Epidermal melanocyte (primary cell): ENCODE measurements at regions not wholly inside any gene's neighbourhood (a gene's known extent, or its start where the extent isn't known, plus 50 kb on each side); places are given as distances from the start of the nearest gene placed in this dataset.
"Not testable (repeated sequence)": the region's sequence is repeated elsewhere in the genome, so short reads cannot be mapped to it uniquely, and the experiment has no call there.

Experiments
- DNase-seq: peaks from one replicate; pipeline ENCODE4 v3.0.0; 2011; ENCODE audit warnings: low spot score; ENCODE audit not compliant: insufficient read length

DNA sequence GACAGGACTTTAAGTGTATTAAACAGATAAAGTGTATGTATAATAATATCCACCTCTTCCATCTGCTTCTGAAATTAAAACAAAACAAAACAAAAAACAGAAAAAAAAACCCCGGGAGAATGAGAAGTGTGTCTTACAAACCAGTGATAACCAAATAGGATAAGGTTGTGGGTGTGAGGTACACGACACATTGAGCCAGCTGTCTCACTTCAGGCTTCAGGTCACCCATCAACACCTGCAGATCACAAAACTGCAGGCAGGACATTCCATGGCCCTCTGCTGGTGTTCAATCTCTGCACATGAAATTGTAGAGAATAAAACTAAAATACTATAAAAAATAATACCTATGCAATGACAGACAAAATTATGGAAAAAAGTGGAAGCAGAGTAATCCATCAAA is 339.9 kb downstream of the SFMBT2 start:
- DNase-seq: no peak

DNA sequence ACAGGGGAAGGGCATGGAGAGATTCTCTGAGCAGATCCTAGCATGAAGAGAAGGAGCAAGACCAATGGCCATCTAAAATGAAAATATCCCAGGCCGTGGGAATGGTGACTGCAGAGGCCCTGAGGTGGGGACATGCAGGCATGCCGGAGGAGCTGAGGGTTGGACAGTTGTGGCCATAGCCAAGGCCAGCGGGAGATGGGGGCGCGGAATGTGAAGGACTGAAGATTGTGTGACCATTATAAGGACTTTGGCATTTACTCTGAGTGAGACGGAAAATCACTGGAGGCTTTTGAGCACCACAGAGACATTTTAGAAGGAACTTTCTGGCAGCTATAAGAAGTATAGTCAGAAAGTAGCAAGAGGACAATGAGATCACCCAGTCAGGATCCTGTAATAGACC is 341.1 kb downstream of the SFMBT2 start:
- DNase-seq: no peak

DNA sequence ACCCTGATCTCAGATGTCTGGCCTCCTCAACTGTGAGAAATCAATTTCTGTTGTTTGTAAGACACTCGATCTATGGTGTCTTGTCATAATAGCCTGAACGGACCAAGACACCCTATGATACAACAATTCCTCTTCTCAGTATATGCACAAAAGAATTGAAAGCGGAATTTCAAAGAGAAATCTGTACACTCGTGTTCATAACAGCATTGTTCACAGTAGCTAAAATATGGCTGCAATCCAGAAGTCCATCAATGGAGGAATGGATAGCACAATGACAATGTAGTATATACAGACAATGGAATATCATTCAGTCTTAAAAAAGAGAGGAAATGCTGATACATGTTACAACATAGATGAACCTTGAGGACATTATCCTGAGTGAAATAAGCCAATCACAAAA is 354.6 kb downstream of the SFMBT2 start:
- no peak for DNase-seq

DNA sequence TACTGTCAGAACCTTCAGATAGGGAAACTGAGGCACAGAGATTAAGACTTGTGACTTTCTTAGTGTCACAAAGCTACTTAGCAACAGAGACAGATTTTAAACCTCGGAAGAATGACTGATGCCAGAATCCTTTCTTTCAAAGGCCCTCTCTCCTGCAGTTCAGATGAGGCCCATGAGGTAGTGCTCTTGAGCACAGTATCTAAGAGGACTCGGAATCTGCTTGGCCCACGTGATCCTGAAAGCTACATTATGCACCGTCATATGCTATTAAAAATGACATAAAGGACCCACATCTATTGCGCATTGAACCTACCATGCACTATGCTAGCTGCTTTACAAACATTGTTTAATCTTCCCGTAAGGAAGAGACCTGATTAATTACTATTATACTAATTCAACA is 355.9 kb downstream of the SFMBT2 start:
- no peak for DNase-seq

DNA sequence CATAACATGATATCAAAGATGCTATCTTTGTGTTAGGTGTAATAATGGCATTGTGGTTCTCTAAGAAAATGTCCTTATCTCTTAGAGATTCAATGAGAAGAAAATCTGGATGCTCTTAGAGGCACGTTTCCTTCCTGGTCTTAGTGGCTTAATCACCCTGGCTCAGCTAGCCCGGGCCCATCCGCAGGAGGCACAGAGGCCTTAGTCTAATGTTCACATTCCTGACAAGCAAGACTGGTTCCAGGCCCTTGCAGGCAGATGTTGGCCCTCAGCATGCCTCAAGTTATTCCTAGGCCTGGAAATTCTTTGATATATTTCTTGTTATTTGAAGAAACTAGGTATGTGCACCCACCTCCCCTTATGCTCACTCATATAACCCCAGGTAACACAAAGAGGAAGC is 357.6 kb downstream of the SFMBT2 start:
- no peak for DNase-seq

DNA sequence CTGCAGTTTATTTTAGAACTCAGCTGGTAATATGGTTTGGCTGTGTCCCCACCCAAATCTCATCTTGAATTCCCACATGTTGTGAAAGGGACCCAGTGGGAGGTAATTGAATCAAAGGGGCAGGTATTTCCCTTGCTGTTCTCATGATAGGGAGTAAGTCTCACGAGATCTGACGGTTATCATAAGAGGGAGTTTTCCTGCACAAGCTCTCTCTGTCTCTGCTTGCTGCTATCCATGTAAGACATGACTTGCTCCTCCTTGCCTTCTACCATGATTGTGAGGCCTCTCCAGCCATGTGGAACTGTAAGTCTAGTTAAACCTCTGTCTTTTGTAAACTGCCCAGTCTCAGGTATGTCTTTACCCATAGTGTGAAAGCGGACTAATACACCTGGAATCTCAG is 360.8 kb downstream of the SFMBT2 start:
- DNase-seq: not testable (repeated sequence)

DNA sequence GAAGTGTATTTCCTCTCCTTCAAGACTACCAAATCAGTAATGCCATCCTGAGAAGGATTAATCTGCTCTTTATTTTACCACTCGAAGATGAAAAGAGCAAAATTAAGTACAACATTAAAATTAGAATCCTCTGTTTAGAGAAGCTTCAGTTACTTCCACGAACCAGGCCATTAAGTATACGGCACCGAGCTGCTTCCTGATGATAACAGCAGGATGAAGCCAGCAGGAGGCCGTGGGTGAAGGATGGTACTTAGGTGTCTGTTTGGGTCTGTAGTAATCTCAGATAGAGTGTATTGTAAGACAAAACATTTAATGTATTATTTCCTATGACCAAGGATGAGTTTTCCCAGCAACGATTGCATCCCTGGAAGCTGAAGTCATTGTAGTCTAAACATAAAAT is 362.8 kb downstream of the SFMBT2 start:
- no peak for DNase-seq

DNA sequence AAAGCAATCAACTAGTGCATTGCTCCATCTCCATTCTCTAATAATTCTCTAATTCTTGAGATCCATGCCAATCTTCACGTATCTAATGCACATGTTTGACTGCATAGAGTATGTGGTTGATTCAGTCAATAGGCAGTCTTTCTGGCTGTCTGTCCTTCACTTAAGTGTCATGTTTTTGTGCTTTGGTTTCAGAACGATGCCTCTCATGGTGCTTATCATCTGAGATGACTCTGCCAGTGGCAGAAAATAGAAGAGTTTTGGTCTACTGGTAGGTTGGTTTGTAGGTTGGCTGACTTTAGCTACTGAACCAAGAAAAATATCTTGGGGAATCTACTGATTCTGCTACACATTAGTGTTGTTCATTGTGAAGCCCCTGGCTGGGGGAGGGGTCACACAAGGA is 364.2 kb downstream of the SFMBT2 start:
- no peak for DNase-seq

DNA sequence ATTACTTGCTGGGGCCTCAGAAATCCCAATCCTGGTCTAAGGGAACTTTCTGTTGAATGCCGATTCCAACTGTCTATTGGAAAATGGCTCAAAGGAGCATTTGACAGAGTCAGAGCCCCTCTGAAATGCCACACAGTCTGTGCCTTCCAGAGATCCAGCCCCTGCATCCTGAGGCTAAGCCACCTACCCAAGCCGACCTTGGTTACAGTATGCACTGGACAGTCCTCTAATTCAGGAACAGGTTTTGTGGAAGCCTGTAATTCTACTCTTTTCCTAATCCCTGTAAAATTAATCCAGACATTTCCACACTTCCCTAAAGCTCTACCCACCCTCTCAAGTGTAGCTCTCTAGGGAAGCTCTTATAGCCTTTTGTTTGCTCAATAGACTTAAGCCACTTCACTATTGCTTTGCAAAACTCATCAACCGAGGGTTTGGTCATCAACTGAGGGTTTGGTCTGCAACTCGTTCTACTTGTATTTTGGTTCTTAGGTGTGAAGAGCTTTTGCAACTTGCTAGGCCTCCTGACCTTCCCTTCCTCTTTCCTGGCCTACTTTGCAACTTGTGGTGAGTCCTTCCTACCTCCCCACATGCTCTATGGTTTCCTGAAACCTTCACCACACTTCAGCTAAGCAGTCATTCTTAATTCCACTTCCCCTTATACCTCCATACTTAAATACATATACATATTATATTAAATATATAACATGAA is 364.8 kb downstream of the SFMBT2 start:
- DNase-seq: no peak

DNA sequence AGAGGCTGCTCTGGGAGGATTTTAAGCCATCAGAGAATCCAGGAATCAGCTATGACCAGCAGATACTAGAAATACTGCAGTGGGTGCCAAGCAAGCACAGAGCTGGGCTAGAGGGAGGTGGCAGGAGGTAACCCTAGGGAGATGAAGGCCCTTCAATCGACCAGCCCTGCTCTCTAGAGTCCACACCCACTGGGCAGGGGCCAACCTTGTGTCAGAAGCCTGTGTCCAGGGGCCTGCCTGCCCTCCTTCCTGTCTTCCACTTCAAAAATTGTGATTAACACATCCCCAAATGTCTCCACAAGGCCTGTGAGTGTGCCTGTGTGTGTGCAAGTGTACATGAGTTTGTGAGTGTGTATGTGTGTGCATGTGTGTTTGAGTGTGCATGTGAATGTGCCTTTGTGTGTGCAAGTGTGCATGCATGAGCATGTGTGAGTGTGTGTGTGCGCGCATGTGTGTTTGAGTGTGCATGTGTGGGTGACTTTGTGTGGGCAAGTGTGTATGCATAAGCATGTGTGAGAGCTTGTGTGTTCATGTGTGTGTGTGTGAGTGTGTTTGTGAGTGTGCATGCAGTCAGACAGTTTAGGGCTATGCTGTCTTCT is 367.7 kb downstream of the SFMBT2 start:
- DNase-seq: no peak

DNA sequence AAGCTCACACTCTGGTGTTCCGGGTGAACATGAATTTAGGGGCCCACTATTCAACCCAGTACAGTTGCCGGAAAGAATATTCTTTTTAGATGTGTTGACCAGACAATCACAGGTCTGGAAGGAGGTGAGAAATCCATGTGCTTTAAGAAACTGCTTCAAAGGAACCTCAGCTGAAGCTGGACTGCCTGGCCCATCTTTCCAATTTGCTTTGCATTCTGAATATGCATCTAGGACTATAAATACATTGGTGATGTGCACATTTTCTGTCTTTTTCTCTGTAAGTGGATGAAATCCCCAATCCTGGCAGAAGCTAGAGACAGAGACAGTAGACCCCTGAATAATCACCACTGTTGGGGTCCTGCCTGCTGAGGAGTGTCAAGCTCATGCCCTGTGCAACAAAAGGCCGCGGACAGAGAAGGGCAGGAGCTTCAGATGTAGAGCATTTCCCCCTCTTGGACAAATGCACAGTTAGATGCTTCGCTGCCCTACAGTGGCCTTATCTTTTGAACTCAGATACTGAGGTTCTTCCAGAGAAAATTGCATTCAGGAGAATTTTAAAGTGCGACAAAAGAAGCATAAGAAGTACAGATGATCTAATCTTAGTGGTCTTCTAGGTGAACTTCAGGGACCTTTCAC is 368.3 kb downstream of the SFMBT2 start:
- DNase-seq: no peak

DNA sequence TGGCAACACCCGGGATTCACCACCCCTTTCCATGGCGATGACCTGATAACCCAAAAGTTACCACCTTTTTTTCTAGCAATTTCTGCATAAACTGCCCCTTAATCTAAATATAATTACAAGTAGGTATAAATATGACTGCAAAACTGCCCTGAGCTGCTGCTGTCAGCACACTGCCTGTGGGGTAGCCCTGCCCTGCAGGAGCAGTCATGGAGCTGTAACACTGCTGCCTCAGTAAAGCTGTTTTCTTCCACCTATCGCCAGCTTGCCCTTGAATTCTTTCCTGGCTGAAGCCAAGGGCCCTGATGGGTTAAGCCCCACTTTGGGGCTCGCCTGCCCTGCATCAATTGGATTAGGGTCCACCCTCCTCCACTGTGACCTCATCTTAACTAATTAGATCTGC is 368.8 kb downstream of the SFMBT2 start:
- DNase-seq: no peak

DNA sequence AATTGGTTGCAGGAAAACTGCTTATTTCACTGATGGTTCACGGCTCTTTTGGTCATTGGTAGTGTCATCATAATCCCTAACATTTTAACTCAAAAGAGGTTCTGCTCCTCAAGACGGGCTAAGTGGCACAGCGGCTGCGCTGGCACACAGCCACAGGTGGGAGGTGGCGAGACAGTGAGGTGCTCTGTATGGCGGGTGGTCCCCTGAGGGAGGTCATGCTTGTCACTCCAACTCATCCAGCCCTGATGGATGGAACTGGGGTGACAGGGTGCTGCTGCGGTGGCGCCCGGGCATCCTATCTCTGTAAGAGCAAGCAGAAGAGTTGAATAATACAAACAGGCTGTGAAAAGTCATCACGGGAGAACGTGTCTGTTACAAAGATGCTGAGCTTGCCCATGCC is 370.2 kb downstream of the SFMBT2 start:
- no peak for DNase-seq

DNA sequence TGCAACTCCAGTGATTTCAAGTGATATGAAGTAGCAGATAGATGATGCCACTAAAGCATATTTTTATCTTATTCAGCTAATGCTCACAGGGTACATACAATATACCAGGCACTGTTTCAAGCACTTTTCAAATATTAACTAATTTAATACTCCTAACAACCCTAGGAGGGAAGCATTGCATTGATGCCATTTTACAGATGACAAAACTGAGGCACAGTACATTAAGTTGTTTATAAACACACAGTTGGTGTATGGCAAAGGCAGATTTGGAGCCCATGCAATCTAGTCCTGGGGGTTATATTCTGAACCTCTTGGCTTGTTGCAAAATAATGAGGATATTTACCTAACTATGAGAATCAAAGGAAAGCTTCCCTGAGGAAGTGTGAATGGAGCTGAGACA is 371.0 kb downstream of the SFMBT2 start:
- DNase-seq: no peak

DNA sequence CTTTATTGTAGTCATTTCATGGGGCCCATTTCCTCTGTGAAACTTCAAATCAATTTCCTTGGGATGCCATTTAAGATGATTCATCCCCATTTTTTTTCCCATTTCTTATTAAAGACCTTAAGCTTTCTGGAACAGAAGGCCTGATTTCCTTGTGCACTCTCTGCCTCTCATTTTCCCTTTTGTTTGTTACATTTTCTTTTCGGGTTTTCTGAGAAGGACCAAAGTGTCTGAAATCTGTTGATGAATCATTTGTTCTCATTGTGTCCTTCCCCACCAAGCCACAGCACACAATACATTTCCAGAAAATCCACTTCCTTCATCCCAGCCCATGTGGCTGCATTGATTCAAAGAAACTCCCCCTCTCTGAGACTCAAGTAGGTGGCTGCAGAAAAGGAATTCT is 372.4 kb downstream of the SFMBT2 start:
- DNase-seq: no peak

DNA sequence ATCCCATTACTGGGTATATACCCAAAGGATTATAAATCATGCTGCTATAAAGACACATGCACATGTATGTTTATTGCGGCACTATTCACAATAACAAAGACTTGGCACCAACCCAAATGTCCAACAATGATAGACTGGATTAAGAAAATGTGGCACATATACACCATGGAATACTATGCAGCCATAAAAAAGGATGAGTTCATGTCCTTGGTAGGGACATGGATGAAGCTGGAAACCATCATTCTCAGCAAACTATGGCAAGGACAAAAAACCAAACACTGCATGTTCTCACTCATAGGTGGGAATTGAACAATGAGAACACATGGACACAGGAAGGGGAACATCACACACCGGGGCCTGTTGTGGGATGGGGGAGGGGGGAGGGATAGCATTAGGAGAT is 373.4 kb downstream of the SFMBT2 start:
- not testable (repeated sequence) for DNase-seq

DNA sequence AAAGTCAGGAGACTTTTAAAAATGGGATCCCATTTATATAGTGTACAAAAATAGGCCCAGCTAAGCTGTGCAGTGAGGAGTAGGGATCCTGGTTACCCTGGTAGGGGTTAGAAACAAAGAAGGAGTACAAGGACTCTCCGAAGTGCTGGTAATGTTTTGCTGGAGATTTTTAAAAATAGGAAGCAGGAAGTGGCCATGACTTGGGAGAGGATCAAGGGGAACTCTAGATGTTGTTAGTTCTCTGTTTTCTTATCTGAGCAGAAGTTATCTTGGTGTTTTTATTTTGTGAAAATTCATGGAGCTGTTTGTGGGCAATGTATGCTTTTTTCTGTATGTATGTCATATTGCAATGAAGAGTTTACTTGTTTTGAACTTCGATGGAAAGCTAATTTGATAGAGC is 373.9 kb downstream of the SFMBT2 start:
- DNase-seq: no peak

DNA sequence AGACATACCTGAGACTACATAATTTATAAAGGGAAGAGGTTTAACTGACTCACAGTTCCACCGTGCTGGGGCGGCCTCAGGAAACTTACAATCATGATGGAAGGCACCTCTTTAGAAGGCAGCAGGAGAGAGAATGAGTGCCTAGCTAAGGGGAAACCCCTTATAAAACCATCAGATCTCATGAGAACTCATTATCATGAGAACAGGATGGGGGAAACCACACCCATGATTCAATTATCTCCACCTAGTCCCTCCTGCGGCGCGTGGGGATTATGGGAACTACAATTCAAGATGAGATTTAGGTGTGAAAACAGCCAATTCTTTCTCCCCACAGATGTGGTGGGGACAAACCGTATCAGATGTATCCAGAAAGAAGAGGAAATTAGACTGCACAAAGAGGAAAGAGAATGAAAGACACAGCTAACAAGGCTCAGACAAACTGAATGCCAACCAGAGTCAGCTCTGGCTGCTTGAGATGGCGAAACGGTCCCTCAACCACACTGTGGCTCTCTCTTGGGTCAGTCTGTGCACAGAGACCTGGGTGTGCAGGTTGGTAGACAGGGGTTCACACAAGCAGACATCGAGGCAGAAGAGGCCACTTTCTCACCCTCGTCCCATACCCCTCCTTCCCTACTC is 375.6 kb downstream of the SFMBT2 start:
- no peak for DNase-seq

DNA sequence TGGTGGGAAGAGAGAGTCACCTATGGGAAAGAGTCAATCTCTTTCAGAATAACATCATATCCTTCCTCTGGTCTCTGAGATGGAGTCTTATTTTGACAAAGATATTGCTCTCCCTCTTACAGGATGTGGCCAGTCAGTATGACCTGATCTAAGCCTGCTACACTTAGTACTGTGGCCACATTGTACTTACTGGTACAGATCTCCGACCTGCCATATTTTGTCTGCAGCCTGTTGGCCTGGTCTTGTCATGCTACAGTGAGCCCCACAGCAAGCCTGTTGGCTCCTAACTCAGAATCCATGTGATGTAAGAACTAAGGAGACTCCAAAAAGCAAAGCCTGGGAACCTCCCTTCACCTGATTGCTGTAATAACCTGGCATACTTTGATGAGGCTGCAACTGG is 377.8 kb downstream of the SFMBT2 start:
- no peak for DNase-seq

DNA sequence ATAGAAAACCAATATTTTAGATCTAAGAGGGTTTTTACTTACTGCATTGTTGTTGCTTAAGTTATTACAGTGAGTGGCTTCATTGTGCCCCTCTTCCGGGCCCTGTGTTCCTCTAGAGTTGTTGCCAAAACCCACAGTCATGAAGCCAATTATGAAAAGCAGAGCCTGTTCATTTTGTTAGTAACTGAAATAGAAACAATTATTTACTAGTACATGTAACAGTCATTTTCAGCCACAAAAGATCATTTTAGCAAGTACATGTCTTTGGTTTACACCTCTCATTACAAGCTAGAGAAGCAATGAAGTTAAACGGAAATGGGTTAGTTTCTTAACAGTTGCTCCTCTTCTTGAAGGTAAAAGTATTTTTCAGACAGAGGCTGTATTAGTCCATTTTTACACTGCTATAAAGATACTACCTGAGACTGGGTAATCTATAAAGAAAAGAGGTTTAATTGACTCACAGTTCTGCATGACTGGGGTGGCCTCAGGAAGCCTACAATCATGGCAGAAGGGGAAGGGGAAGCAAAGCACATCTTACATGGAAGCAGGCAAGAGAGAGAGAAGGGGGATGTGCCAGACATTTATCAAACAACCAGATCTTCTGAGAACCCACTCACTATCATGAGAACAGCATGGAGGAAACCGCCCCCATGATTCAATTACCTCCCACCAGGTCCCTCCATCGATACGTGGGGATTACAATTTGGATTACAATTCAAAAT is 380.5 kb downstream of the SFMBT2 start:
- DNase-seq: no peak

DNA sequence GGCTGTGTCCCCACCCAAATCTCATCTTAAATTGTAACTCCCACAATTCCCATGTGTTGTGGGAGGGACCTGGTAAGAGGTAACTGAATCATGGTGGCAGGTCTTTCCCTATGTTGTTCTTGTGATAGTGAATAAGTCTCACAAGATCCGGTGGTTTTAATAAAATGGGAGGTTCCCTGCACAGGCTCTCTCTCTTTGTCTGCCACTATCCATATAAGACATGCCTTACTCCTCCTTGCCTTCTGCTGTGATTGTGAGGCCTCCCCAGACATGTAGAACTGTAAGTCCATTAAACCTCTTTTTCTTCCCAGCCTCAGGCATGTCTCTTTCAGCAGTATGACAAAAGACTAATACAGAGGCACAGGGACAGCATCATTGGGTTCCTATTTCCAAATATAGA is 381.2 kb downstream of the SFMBT2 start:
- DNase-seq: no peak

DNA sequence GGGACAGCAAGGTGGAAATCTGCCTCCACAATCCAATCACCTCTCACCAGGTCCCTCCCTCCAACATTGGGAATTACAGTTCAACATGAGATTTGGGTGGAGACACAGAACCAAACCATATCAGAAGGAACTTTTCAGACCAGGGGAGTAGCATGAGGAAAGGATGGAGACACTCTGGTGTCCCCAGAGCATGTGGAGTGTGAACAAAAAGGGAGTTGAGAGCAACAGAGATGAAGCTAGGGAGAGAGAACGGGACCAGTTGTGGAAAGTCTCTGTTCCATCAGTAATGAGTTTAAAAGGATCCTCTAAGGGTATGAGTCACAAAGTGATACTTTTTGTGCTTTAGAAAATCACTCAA is 382.0 kb downstream of the SFMBT2 start:
- no peak for DNase-seq
